GM18858 (cell line): ENCODE measurements at regions not wholly inside any gene's neighbourhood (a gene's known extent, or its start where the extent isn't known, plus 50 kb on each side); places are given as distances from the start of the nearest gene placed in this dataset.

ENCODE experiments used
- ATAC-seq: cut with Tn5 transposase; IDR thresholded peaks from one replicate; pipeline ENCODE4 v1.9.1; 2021; ENCODE audit not compliant: unreplicated experiment

GRCh38 chr10:60666221-60666620 is 112.1 kb upstream of the CDK1 start:
- ATAC-seq = no peak

- no peak for ATAC-seq
These were observed 113.4 kb upstream of the CDK1 start for GRCh38 chr10:60664859-60665258.

GRCh38 chr10:60663850-60664249 is 114.4 kb upstream of the CDK1 start:
- ATAC-seq = no peak

GRCh38 chr10:60662917-60663614 is 115.2 kb upstream of the CDK1 start:
- ATAC-seq = no peak

DNA sequence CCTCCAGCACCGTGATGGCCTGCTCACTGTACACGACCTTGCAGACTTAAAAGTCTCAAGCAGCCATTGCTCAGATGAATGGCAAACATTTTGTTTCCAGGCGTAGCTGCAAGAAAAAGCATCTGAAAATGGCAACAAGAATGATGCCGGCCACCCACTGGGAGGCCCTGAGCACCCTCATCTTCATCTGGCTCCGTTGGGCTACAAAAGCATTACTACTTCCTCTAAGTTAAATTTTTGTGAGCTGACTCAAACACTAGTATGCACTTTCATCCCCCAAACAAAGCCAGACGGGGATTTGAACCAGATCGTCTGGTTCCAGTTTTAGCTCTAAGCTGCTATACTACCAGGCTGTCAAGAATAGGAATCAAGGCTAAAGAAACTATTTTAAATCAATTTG is 116.6 kb upstream of the CDK1 start:
- no peak for ATAC-seq

- ATAC-seq = no peak
These were observed 117.7 kb upstream of the CDK1 start for GRCh38 chr10:60660625-60661024.

GRCh38 chr10:60654813-60655464 is 123.3 kb upstream of the CDK1 start:
- ATAC-seq = no peak

GRCh38 chr10:60652628-60653027 is 125.7 kb upstream of the CDK1 start:
- ATAC-seq = peak; percentile 95

GRCh38 chr10:60650378-60650800 is 127.9 kb upstream of the CDK1 start:
- ATAC-seq = no peak

DNA sequence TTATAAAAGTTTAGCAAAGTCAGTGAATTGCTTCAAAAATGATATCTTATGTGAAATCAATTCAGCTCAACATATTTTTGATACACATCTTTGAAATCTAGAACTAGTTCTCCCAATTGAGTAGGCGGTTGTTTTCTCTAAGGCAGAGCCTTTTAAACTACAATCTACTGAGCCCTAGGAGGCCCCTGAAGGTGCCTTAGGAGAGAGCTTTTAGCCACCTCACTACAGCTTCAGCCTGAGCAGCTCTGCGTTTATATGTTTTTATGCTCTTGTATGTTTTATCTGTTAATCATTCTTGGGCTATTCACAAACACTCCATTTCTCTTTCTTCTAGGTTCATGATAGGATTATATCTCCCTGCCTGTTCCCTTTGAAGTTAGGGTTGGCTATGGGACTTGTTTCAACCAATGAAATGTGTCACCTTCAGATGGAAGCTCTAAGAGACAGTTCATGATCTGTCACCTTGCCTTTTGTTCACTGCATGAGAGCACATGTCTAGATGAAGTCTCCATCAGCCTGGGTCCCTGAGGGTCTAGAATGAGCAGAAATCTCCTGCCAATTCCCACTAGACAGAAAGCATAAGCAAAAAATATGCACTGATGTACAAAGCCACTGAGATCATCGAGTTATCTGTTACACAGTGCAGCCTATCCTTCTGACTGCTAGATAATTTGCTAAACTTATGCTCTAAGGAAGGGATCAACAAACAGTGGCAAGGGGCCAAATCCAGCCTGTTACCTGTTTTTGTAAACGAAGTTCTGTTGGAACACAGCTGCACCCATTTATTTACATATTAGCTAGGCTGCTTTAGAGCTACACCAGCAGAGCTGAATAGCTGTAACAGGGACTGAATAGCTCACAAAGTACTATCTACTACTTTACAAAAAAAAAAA is 128.5 kb upstream of the CDK1 start:
- no peak for ATAC-seq

GRCh38 chr10:60648761-60649160 is 129.5 kb upstream of the CDK1 start:
- ATAC-seq = no peak

DNA sequence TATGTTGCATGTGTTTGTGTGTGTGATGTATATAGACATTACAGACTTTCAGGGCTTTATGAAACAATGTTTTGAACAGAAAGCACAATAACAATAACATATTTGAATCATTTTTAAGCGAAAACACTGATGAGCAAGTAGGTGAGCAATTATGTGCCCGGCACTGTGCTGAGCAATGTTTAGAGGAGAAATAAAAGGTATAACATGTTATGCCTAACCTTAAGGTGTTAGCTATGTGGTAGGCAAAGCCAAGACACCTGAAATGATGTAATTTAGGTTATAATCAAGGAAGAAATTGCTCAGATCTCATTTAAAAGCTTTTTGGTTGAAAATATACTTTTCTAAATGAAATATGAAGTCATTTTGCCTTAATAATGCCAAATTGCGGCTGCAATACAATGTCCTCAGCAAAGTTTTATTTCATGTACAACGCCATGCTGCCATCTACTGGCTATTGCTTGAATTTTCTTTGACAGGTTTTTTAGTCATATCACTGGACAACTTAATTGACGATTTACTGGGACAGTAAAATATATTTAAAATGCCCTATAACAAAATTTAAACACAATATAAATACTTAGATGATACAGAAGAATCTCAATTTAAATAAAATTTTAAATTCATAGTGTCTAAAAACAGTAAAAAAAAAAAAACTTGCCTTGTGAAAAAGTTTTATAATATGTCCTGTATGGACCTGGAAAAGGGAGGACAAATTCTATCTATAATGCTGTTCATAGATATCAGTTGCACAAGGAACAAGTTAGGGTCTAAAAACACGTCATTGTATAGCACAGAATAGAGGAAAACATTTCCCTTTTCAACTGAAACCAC is 131.1 kb upstream of the CDK1 start:
- ATAC-seq = peak; percentile 87

DNA sequence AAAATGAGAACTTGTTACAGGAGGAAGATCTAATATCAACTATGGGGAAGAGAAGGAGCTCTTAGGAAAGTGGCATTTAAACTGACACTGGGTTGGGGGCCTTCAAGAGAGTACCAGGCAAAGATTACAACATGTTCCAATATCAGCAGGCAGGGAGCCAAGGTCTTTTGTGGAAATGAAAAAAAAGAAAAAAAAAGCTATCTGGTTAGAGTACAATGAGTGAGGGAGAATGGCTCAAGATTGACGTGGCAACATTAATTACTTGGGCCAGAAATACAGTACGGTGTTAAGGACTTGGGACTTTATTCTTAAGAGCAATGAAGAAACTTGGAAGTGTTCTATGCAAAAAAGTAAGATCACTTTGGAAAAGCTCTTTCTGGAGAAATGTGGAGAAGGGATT is 132.3 kb upstream of the CDK1 start:
- ATAC-seq = no peak

GRCh38 chr10:60644436-60645130 is 133.7 kb upstream of the CDK1 start:
- no peak for ATAC-seq

- ATAC-seq = no peak
These were observed 134.4 kb upstream of the CDK1 start for GRCh38 chr10:60643874-60644273.

- ATAC-seq = no peak
These were observed 148.9 kb upstream of the CDK1 start for GRCh38 chr10:60629332-60629731.

DNA sequence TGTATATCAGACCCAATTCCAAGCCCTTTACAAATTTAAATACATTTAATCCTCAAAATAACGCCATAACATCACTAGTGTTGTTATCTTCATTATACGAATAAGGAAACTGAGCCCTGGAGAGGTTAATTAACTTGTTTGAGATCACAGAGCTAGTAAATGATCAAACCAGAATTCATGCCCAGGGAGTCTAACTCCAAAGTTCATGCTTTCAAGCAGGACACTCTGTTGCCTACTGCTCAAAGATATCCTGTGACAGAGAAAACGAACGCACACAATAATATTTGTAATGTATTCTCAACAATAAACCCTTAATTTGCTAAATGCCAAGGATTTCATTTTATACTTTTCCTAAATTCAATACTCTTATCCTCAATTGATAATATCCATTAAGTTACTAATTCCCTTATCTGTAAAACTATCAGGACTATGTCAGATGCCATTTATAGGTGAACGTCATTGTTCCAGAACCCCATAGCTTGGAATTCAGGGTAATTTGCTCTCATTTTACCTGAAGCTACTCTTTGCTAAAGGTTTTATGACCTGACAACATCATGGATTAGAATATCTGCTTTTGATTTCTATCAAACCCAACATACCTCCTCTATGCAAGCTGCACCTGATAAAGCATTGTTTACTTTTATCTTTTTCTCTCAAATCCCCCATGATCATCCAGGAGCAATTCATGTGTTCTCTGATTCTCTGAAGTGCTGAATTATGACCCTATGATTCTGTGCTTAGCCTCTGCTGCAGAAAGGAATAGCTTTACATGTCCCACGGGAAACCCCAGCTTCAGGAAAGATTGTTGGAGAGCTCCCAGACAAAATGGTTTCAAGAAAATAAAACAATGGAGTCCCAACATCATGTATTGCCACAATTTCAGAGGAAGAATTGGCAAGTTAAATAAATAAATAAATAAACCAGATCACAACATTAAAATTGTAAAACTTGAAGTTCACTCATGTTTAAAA is 150.2 kb upstream of the CDK1 start:
- ATAC-seq = no peak

- no peak for ATAC-seq
These were observed 152.2 kb upstream of the CDK1 start for GRCh38 chr10:60626037-60626436.

- ATAC-seq = no peak
These were observed 154.7 kb upstream of the CDK1 start for GRCh38 chr10:60623627-60624026.
